Mucosa of descending colon (tissue), 3 donors: ENCODE measurements at regions not wholly inside any gene's neighbourhood (a gene's known extent, or its start where the extent isn't known, plus 50 kb on each side); places are given as distances from the start of the nearest gene placed in this dataset.
"Not testable (repeated sequence)": the region's sequence is repeated elsewhere in the genome, so short reads cannot be mapped to it uniquely, and the experiment has no call there.

Experiments
- ATAC-seq: fragments of 200-7000 bp; cut with Tn5 transposase; one replicate; pipeline ENCODE4 v1.9.1; 2020; ENCODE audit warnings: mild to moderate bottlenecking, moderate library complexity
- DNase-seq, 3 donors: peaks; one replicate each; pipeline ENCODE4 v3.0.0-alpha.2; 2020
- H3K36me3 ChIP-seq: fragments of 200-600 bp; one replicate; pipeline ENCODE4 v1.8.0; 2021; ENCODE audit warnings: low read depth, mild to moderate bottlenecking
- H3K4me1 ChIP-seq: fragments of 200-600 bp; one replicate; pipeline ENCODE4 v1.8.0; 2021; ENCODE audit warnings: low read depth, mild to moderate bottlenecking
- H3K4me3 ChIP-seq: fragments of 200-600 bp; one replicate; pipeline ENCODE4 v1.8.0; 2021; ENCODE audit warnings: mild to moderate bottlenecking
- H3K9me3 ChIP-seq: fragments of 200-600 bp; one replicate; pipeline ENCODE4 v1.8.0; 2021; ENCODE audit warnings: mild to moderate bottlenecking
- CTCF ChIP-seq: fragments of 200-600 bp; IDR thresholded peaks from one replicate; pipeline ENCODE4 v1.8.0; 2022; ENCODE audit warnings: antibody characterized with exemption, mild to moderate bottlenecking
- intact Hi-C, 2 donors: fragments of 100-400 bp; cut with DNase I in 1 of 2; cut with micrococcal nuclease in 1 of 2; formaldehyde crosslinking; loops; one replicate each; pipeline versions ENCODE4 v1.11.0 to v1.11.1; 2022; cut with DNase I, micrococcal nuclease
- donor health status: DM: no; HTN: no; CAD: no; lungs with moderate emphysema.
- donor health status: DM: no; HTN: no; CAD: no.
- donor health status: DM: no; HTN: yes; CAD: no.

DNA sequence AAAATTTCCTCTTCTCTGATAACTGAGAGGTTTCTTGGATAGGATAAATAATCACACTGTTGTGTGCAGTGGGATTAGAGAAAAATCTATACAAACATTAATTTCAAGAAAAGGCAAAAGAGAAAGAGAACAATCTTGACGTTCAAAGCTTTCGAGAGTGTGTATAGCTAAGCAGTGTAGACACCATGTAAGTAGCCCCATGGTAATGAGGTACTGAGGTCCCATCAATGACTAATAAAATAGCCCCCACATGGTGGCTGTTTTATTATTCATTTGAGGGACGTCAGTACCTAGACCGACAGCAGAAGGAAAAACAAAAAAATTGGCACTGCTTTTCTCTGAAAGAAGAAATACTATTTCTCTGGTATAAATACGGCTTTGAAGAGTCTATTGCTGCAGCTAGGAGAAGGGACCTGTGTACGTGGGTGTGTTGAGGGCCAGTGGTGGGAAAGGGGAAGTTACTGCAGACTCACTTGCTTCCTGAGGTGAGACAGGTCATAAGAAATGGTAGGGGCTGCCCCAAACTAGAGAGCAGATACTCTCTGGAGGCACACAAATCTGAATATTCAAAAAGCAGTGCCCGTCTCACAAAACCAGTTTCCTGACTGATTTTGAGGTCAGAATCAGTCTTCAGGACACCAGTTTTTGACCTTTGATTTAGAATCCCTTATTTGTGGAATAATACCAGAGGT lies 339.8 kb downstream of the EMP1 start:
- DNase-seq (no peak), ATAC-seq (peak; percentile 51)
- intact Hi-C loops, result loop anchor here (5.0 to 10.0 kb wide), 2 partner anchors 172 to 174 kb away; no protein-coding TSS in a partner anchor
- no peaks in the 10 kb centered on the region for H3K4me1 ChIP-seq
- no peaks in the 10 kb centered on the region for H3K36me3 ChIP-seq
- TF ChIP-seq CTCF, result no peak
- H3K4me3 ChIP-seq, result no peak overlapping the region
- no peaks in the 10 kb centered on the region for H3K9me3 ChIP-seq

- intact Hi-C loops, result loop anchor here (5.0 to 10.0 kb wide), 2 partner anchors 170 to 173 kb away; no protein-coding TSS in a partner anchor
- H3K36me3 ChIP-seq, result no peaks in the 10 kb centered on the region
- no peak overlapping the region for H3K4me3 ChIP-seq
- H3K9me3 ChIP-seq, result no peaks in the 10 kb centered on the region
- TF ChIP-seq CTCF, result peak; percentile 76
- DNase-seq, result peak in 2 of 3 donors; percentile 75 to 81
- ATAC-seq, result peak; percentile 51
- H3K4me1 ChIP-seq, result no peaks in the 10 kb centered on the region
These were observed 338.3 kb downstream of the EMP1 start for GRCh38 chr12:13534645-13535398.

DNA sequence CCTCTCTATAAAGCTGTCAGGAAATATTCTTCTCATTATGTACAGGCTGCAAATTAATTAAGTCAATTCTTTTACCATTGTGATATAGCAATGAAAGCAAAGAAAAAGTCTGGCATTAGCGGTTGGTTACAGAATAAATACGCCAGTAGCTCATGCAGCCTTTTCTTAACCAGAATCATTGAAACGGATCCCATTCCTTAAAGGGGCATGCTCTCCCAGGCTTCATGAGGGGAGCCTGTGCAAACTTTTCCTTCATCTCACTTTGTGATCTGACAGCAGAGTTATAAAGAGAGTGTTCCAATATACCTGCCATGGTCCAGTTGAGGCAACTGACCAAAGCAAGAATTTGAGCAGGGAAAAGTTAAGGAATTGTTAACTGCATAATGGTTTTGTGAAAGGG lies 337.7 kb downstream of the EMP1 start:
- Histone ChIP-seq H3K4me3 (no peak overlapping the region), H3K36me3 (no peaks in the 10 kb centered on the region), H3K9me3 (no peaks in the 10 kb centered on the region), H3K4me1 (no peaks in the 10 kb centered on the region)
- no peak for ATAC-seq
- intact Hi-C loops, result loop anchor here in 1 of 2 donors (10.0 kb wide), 1 partner anchor 169 kb away; no protein-coding TSS in a partner anchor
- no peak for TF ChIP-seq CTCF
- DNase-seq, result no peak

- no peak for TF ChIP-seq CTCF
- H3K36me3 ChIP-seq, result no peaks in the 10 kb centered on the region
- ATAC-seq (peak; percentile 57), DNase-seq (no peak)
- H3K9me3 ChIP-seq, result no peaks in the 10 kb centered on the region
- H3K4me3 ChIP-seq, result no peak overlapping the region
- no peaks in the 10 kb centered on the region for H3K4me1 ChIP-seq
- intact Hi-C loops, result loop anchor here in 1 of 2 donors (10.0 kb wide), 1 partner anchor 166 kb away; no protein-coding TSS in a partner anchor
These were observed 334.4 kb downstream of the EMP1 start for GRCh38 chr12:13530966-13531365.

DNA sequence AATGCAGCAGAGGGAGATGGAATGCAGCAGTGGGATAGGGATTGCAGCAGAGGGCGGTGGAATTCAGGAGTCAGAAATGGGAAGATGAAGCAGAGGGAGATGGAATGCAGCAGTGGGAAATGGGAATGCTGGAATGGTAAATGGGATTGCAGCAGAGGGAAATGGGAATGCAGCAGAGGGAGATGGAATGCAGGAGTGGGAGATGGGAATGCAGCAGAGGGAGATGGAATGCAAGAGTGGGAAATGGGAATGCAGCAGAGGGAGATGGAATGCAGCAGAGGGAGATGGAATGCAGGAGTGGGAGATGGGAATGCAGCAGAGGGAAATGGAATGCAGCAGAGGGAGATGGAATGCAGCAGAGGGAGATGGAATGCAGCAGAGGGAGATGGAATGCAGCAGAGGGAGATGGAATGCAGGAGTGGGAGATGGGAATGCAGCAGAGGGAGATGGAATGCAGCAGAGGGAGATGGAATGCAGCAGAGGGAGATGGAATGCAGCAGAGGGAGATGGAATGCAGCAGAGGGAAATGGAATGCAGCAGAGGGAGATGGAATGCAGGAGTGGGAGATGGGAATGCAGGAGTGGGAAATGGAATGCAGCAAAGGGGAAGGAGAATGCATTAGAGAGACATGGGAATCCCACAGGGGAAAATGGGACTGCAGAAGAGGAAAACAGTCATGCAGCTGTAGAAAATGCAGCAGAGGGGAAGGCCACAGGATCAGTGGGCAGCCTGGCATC lies 329.8 kb downstream of the EMP1 start:
- DNase-seq, H3K36me3 ChIP-seq, intact Hi-C loops, ATAC-seq, H3K4me3 ChIP-seq, H3K4me1 ChIP-seq, H3K9me3 ChIP-seq: not testable (repeated sequence)
